Stimulated activated CD4-positive, alpha-beta T cell treated with anti-CD3 and anti-CD28 coated beads, Interleukin-4, amount 100 ng/mL, for 24 hours (primary cell): ENCODE measurements at regions not wholly inside any gene's neighbourhood (a gene's known extent, or its start where the extent isn't known, plus 50 kb on each side); places are given as distances from the start of the nearest gene placed in this dataset.

ENCODE experiments used
- DNase-seq: peaks from one replicate; pipeline ENCODE4 v3.0.0-alpha.2; 2020

- no peak for DNase-seq
Measured at GRCh38 chr1:2919841-2920240, 101.4 kb upstream of the ACTRT2 start.

GRCh38 chr1:2920421-2921015, 100.7 kb upstream of the ACTRT2 start:
- DNase-seq: no peak

- DNase-seq: peak; percentile 24
Measured at GRCh38 chr1:2921970-2922686, 99.1 kb upstream of the ACTRT2 start.

- DNase-seq: no peak
Measured at GRCh38 chr1:2923351-2923750, 97.9 kb upstream of the ACTRT2 start.

GRCh38 chr1:2925291-2925690, 96.0 kb upstream of the ACTRT2 start:
- no peak for DNase-seq

GRCh38 chr1:2925918-2926317, 95.3 kb upstream of the ACTRT2 start:
- no peak for DNase-seq

- no peak for DNase-seq
Measured at GRCh38 chr1:2926447-2927055, 94.7 kb upstream of the ACTRT2 start.

GRCh38 chr1:2927393-2928360, 93.6 kb upstream of the ACTRT2 start:
- no peak for DNase-seq

GRCh38 chr1:2928366-2929325, 92.6 kb upstream of the ACTRT2 start:
- DNase-seq: no peak

GRCh38 chr1:2929335-2929734, 91.9 kb upstream of the ACTRT2 start:
- DNase-seq: no peak

- no peak for DNase-seq
Measured at GRCh38 chr1:2930016-2930815, 91.1 kb upstream of the ACTRT2 start.

- no peak for DNase-seq
Measured at GRCh38 chr1:2930913-2931723, 90.1 kb upstream of the ACTRT2 start.

GRCh38 chr1:2931724-2932401, 89.4 kb upstream of the ACTRT2 start:
- no peak for DNase-seq

- DNase-seq: no peak
Measured at GRCh38 chr1:2932671-2933350, 88.5 kb upstream of the ACTRT2 start.

- DNase-seq: no peak
Measured at GRCh38 chr1:2933431-2934155, 87.7 kb upstream of the ACTRT2 start.

GRCh38 chr1:2934156-2934540, 87.1 kb upstream of the ACTRT2 start:
- DNase-seq: no peak

- no peak for DNase-seq
Measured at GRCh38 chr1:2934642-2935081, 86.6 kb upstream of the ACTRT2 start.

- DNase-seq: no peak
Measured at GRCh38 chr1:2935184-2935583, 86.1 kb upstream of the ACTRT2 start.
